ENCODE measurements at regions not wholly inside any gene's neighbourhood (a gene's known extent, or its start where the extent isn't known, plus 50 kb on each side); places are given as distances from the start of the nearest gene placed in this dataset.

GRCh38 chr1:56356376-56356990, 222.9 kb downstream of the PLPP3 start:
- 91% methylated on average over 9 of the region's 11 CpGs for WGBS (ENCODE audit: insufficient coverage)
- Histone ChIP-seq H3K36me3 (ENCODE audit: control insufficient read depth, insufficient read depth, low read length) (no peaks in the 10 kb centered on the region), H3K9me3 (replicated peaks; ENCODE audit: control insufficient read depth, low read depth, low read length) (no peaks in the 10 kb centered on the region), H3K4me1 (ENCODE audit: control insufficient read depth, insufficient read depth, low read length) (peaks cover 29% of the 10 kb centered on the region), H3K27ac (ENCODE audit: low read length) (peak overlapping the region; percentile 69), H3K27me3 (ENCODE audit: control insufficient read depth, insufficient read depth, low read length) (no peaks in the 10 kb centered on the region), H3K4me3 (ENCODE audit: low read length) (no peak overlapping the region)
- DNase-seq = no peak

- no peak for DNase-seq
- Histone ChIP-seq H3K9me3 (replicated peaks; ENCODE audit: control insufficient read depth, low read depth, low read length) (no peaks in the 10 kb centered on the region), H3K27me3 (ENCODE audit: control insufficient read depth, insufficient read depth, low read length) (no peaks in the 10 kb centered on the region), H3K4me3 (ENCODE audit: low read length) (no peak overlapping the region), H3K4me1 (ENCODE audit: control insufficient read depth, insufficient read depth, low read length) (peaks cover 29% of the 10 kb centered on the region), H3K27ac (ENCODE audit: low read length) (peak overlapping the region; percentile 69), H3K36me3 (ENCODE audit: control insufficient read depth, insufficient read depth, low read length) (no peaks in the 10 kb centered on the region)
- WGBS (ENCODE audit: insufficient coverage) = 100% methylated on average over 1 of the region's 3 CpGs
Observed at GRCh38 chr1:56355918-56356317, 223.4 kb downstream of the PLPP3 start.

GRCh38 chr1:56355422-56355821, 223.9 kb downstream of the PLPP3 start:
- WGBS (ENCODE audit: insufficient coverage) = no CpG with 5 or more reads among the region's 1 CpG
- DNase-seq = peak; percentile 78
- Histone ChIP-seq H3K27me3 (ENCODE audit: control insufficient read depth, insufficient read depth, low read length) (no peaks in the 10 kb centered on the region), H3K27ac (ENCODE audit: low read length) (peak overlapping the region; percentile 69), H3K9me3 (replicated peaks; ENCODE audit: control insufficient read depth, low read depth, low read length) (no peaks in the 10 kb centered on the region), H3K36me3 (ENCODE audit: control insufficient read depth, insufficient read depth, low read length) (no peaks in the 10 kb centered on the region), H3K4me1 (ENCODE audit: control insufficient read depth, insufficient read depth, low read length) (peaks cover 29% of the 10 kb centered on the region), H3K4me3 (ENCODE audit: low read length) (no peak overlapping the region)

- DNase-seq = no peak
- no peak overlapping the region for H3K27ac ChIP-seq (ENCODE audit: low read length)
Observed at GRCh38 chr1:56345831-56346230, 233.5 kb downstream of the PLPP3 start.

GRCh38 chr1:56340977-56341376, 238.4 kb downstream of the PLPP3 start:
- Histone ChIP-seq H3K9me3 (replicated peaks; ENCODE audit: control insufficient read depth, low read depth, low read length) (peaks cover 10% of the 10 kb centered on the region), H3K27ac (ENCODE audit: low read length) (no peak overlapping the region), H3K36me3 (ENCODE audit: control insufficient read depth, insufficient read depth, low read length) (no peaks in the 10 kb centered on the region), H3K4me3 (ENCODE audit: low read length) (no peak overlapping the region), H3K4me1 (ENCODE audit: control insufficient read depth, insufficient read depth, low read length) (peaks cover 7% of the 10 kb centered on the region), H3K27me3 (ENCODE audit: control insufficient read depth, insufficient read depth, low read length) (no peaks in the 10 kb centered on the region)
- DNase-seq = no peak

More at GRCh38 chr1:56345831-56346230, 233.5 kb downstream of the PLPP3 start:
- Histone ChIP-seq H3K4me1 (ENCODE audit: control insufficient read depth, insufficient read depth, low read length) (no peaks in the 10 kb centered on the region), H3K4me3 (ENCODE audit: low read length) (no peak overlapping the region), H3K27me3 (ENCODE audit: control insufficient read depth, insufficient read depth, low read length) (no peaks in the 10 kb centered on the region), H3K36me3 (ENCODE audit: control insufficient read depth, insufficient read depth, low read length) (no peaks in the 10 kb centered on the region), H3K9me3 (replicated peaks; ENCODE audit: control insufficient read depth, low read depth, low read length) (peaks cover 14% of the 10 kb centered on the region)

GRCh38 chr1:56339786-56340465, 239.4 kb downstream of the PLPP3 start:
- no peak for DNase-seq

GRCh38 chr1:56339093-56339492, 240.3 kb downstream of the PLPP3 start:
- H3K9me3 ChIP-seq (replicated peaks; ENCODE audit: control insufficient read depth, low read depth, low read length) = peaks cover 5% of the 10 kb centered on the region
- no peaks in the 10 kb centered on the region for H3K36me3 ChIP-seq (ENCODE audit: control insufficient read depth, insufficient read depth, low read length)
- DNase-seq = no peak
- no CpG with 5 or more reads among the region's 1 CpG for WGBS (ENCODE audit: insufficient coverage)
- H3K4me3 ChIP-seq (ENCODE audit: low read length) = no peak overlapping the region
- peaks cover 11% of the 10 kb centered on the region for H3K4me1 ChIP-seq (ENCODE audit: control insufficient read depth, insufficient read depth, low read length)
- no peak overlapping the region for H3K27ac ChIP-seq (ENCODE audit: low read length)
- H3K27me3 ChIP-seq (ENCODE audit: control insufficient read depth, insufficient read depth, low read length) = no peaks in the 10 kb centered on the region

More at GRCh38 chr1:56339786-56340465, 239.4 kb downstream of the PLPP3 start:
- H3K27me3 ChIP-seq (ENCODE audit: control insufficient read depth, insufficient read depth, low read length) = no peaks in the 10 kb centered on the region
- H3K27ac ChIP-seq (ENCODE audit: low read length) = no peak overlapping the region
- H3K4me1 ChIP-seq (ENCODE audit: control insufficient read depth, insufficient read depth, low read length) = peaks cover 11% of the 10 kb centered on the region
- H3K9me3 ChIP-seq (replicated peaks; ENCODE audit: control insufficient read depth, low read depth, low read length) = peaks cover 10% of the 10 kb centered on the region
- H3K4me3 ChIP-seq (ENCODE audit: low read length) = no peak overlapping the region
- H3K36me3 ChIP-seq (ENCODE audit: control insufficient read depth, insufficient read depth, low read length) = no peaks in the 10 kb centered on the region
- 71% methylated on average over 1 of the region's 6 CpGs for WGBS (ENCODE audit: insufficient coverage)

- no peak for DNase-seq
- Histone ChIP-seq H3K9me3 (replicated peaks; ENCODE audit: control insufficient read depth, low read depth, low read length) (no peaks in the 10 kb centered on the region), H3K4me3 (ENCODE audit: low read length) (no peak overlapping the region), H3K4me1 (ENCODE audit: control insufficient read depth, insufficient read depth, low read length) (peaks cover 11% of the 10 kb centered on the region), H3K27me3 (ENCODE audit: control insufficient read depth, insufficient read depth, low read length) (no peaks in the 10 kb centered on the region), H3K36me3 (ENCODE audit: control insufficient read depth, insufficient read depth, low read length) (no peaks in the 10 kb centered on the region), H3K27ac (ENCODE audit: low read length) (no peak overlapping the region)
- WGBS (ENCODE audit: insufficient coverage) = 100% methylated on average over 1 of the region's 2 CpGs
Observed at GRCh38 chr1:56336982-56337381, 242.4 kb downstream of the PLPP3 start.

- Histone ChIP-seq H3K4me3 (ENCODE audit: low read length) (no peak overlapping the region), H3K9me3 (replicated peaks; ENCODE audit: control insufficient read depth, low read depth, low read length) (no peaks in the 10 kb centered on the region), H3K36me3 (ENCODE audit: control insufficient read depth, insufficient read depth, low read length) (no peaks in the 10 kb centered on the region), H3K4me1 (ENCODE audit: control insufficient read depth, insufficient read depth, low read length) (peaks cover 12% of the 10 kb centered on the region), H3K27ac (ENCODE audit: low read length) (no peak overlapping the region), H3K27me3 (ENCODE audit: control insufficient read depth, insufficient read depth, low read length) (no peaks in the 10 kb centered on the region)
- no CpG with 5 or more reads among the region's 1 CpG for WGBS (ENCODE audit: insufficient coverage)
- DNase-seq = no peak
Observed at GRCh38 chr1:56335394-56335793, 244.0 kb downstream of the PLPP3 start.

- no peak overlapping the region for H3K27ac ChIP-seq (ENCODE audit: low read length)
- H3K36me3 ChIP-seq (ENCODE audit: control insufficient read depth, insufficient read depth, low read length) = no peaks in the 10 kb centered on the region
- H3K27me3 ChIP-seq (ENCODE audit: control insufficient read depth, insufficient read depth, low read length) = no peaks in the 10 kb centered on the region
- WGBS (ENCODE audit: insufficient coverage) = no CpG with 5 or more reads among the region's 2 CpGs
- peaks cover 6% of the 10 kb centered on the region for H3K4me1 ChIP-seq (ENCODE audit: control insufficient read depth, insufficient read depth, low read length)
- DNase-seq = peak; percentile 71
- no peaks in the 10 kb centered on the region for H3K9me3 ChIP-seq (replicated peaks; ENCODE audit: control insufficient read depth, low read depth, low read length)
- no peak overlapping the region for H3K4me3 ChIP-seq (ENCODE audit: low read length)
Observed at GRCh38 chr1:56334047-56334446, 245.3 kb downstream of the PLPP3 start.
